GM23338 (cell line): ENCODE measurements at regions not wholly inside any gene's neighbourhood (a gene's known extent, or its start where the extent isn't known, plus 50 kb on each side); places are given as distances from the start of the nearest gene placed in this dataset.

Source experiments
- ATAC-seq: fragments of 200-7000 bp; cut with Tn5 transposase; 3 replicates; pipeline ENCODE4 v1.9.1; 2020
- DNase-seq: peaks from one replicate; pipeline ENCODE4 v3.0.0-alpha.2; 2015; ENCODE audit warnings: low spot score
- H2AFZ ChIP-seq: fragments of 200-600 bp; sonication (generic); 2 replicates; pipeline ENCODE4 v1.8.0; 2016; ENCODE audit warnings: antibody characterized with exemption, mild to moderate bottlenecking, moderate library complexity
- H3F3A ChIP-seq: fragments of 200-600 bp; sonication (generic); replicated peaks from 2 replicates; pipeline ENCODE4 v1.8.0; 2017; ENCODE audit warnings: antibody characterized with exemption, mixed run types, low read depth
- H3K27ac ChIP-seq: fragments of 200-600 bp; sonication (generic); 2 replicates; pipeline ENCODE4 v1.6.1; 2016; ENCODE audit warnings: low read depth
- H3K27me3 ChIP-seq: fragments of 200-600 bp; sonication (generic); 2 replicates; pipeline ENCODE4 v1.8.0; 2016; ENCODE audit warnings: mild to moderate bottlenecking, mixed run types, moderate library complexity; ENCODE audit not compliant: insufficient read depth
- H3K36me3 ChIP-seq: fragments of 200-600 bp; sonication (generic); 2 replicates; pipeline ENCODE4 v1.8.0; 2016; ENCODE audit warnings: mild to moderate bottlenecking; ENCODE audit not compliant: insufficient read depth
- H3K4me1 ChIP-seq: fragments of 200-600 bp; sonication (generic); 2 replicates; pipeline ENCODE4 v1.8.0; 2016; ENCODE audit warnings: mild to moderate bottlenecking, moderate library complexity; ENCODE audit not compliant: insufficient read depth
- H3K4me2 ChIP-seq: fragments of 200-600 bp; sonication (generic); 2 replicates; pipeline ENCODE4 v1.7.1; 2017; ENCODE audit warnings: mixed run types
- H3K4me3 ChIP-seq: fragments of 200-600 bp; sonication (generic); 2 replicates; pipeline ENCODE4 v1.6.1; 2016; ENCODE audit warnings: mixed run types
- H3K79me2 ChIP-seq: fragments of 200-600 bp; sonication (generic); replicated peaks from 2 replicates; pipeline ENCODE4 v1.8.0; 2017; ENCODE audit warnings: mild to moderate bottlenecking; ENCODE audit not compliant: insufficient read depth
- H3K9me2 ChIP-seq: fragments of 200-600 bp; sonication (generic); 2 replicates; pipeline ENCODE4 v1.8.0; 2017; ENCODE audit not compliant: insufficient read depth
- H4K20me1 ChIP-seq: fragments of 200-600 bp; sonication (generic); replicated peaks from 2 replicates; pipeline ENCODE4 v1.8.0; 2017; ENCODE audit warnings: mild to moderate bottlenecking; ENCODE audit not compliant: insufficient read depth
- H3K27ac Mint-ChIP-seq: 2 replicates; pipeline ENCODE4 v1.8.0; 2020; ENCODE audit warnings: inconsistent platforms, mild to moderate bottlenecking, moderate library complexity, mixed read lengths
- H3K27me3 Mint-ChIP-seq: 3 replicates; pipeline ENCODE4 v1.8.0; 2022; ENCODE audit warnings: low read depth, mild to moderate bottlenecking, moderate library complexity, mixed read lengths, inconsistent platforms; ENCODE audit not compliant: insufficient read depth, poor library complexity
- H3K36me3 Mint-ChIP-seq: 3 replicates; pipeline ENCODE4 v1.8.0; 2021; ENCODE audit warnings: low read depth, mild to moderate bottlenecking, inconsistent platforms, moderate library complexity, mixed read lengths
- H3K4me1 Mint-ChIP-seq: 3 replicates; pipeline ENCODE4 v1.8.0; 2020; ENCODE audit warnings: mild to moderate bottlenecking, inconsistent platforms, mixed read lengths
- H3K4me3 Mint-ChIP-seq: 3 replicates; pipeline ENCODE4 v1.8.0; 2021; ENCODE audit warnings: moderate library complexity, mild to moderate bottlenecking, inconsistent platforms, mixed read lengths
- H3K9me3 Mint-ChIP-seq: 3 replicates; pipeline ENCODE4 v1.8.0; 2020; ENCODE audit warnings: moderate library complexity, mild to moderate bottlenecking, inconsistent platforms, mixed read lengths
- ETS1 ChIP-seq: IDR thresholded peaks from 2 replicates; pipeline ENCODE4 v1.6.1; 2016; ENCODE audit warnings: antibody characterized with exemption
- EZH2phosphoT487 ChIP-seq: fragments of 200-600 bp; sonication (generic); IDR thresholded peaks from one replicate; pipeline ENCODE4 v1.8.1; 2018; ENCODE audit warnings: antibody characterized with exemption; ENCODE audit not compliant: unreplicated experiment
- JUNB ChIP-seq: IDR thresholded peaks from one replicate; pipeline ENCODE4 v1.6.1; 2016; ENCODE audit warnings: antibody characterized with exemption; ENCODE audit not compliant: unreplicated experiment
- NANOG ChIP-seq: IDR thresholded peaks from 2 replicates; pipeline ENCODE4 v1.6.1; 2016; ENCODE audit warnings: antibody characterized with exemption, borderline replicate concordance
- REST ChIP-seq: IDR thresholded peaks from one replicate; pipeline ENCODE4 v1.6.1; 2018; ENCODE audit warnings: antibody characterized with exemption; ENCODE audit not compliant: unreplicated experiment
- STAT1 ChIP-seq: IDR thresholded peaks from one replicate; pipeline ENCODE4 v1.6.1; 2016; ENCODE audit warnings: antibody characterized with exemption; ENCODE audit not compliant: unreplicated experiment
- ZNF331 ChIP-seq: fragments of 250-450 bp; sonication (Bioruptor Pico); IDR thresholded peaks from 2 replicates; pipeline ENCODE4 v1.5.0; 2020; ENCODE audit warnings: low read depth, mild to moderate bottlenecking, moderate library complexity
- TF ChIP-seq, protein P1 (sequence below): fragments of 250-450 bp; sonication (Bioruptor Pico); IDR thresholded peaks from 2 replicates; pipeline ENCODE4 v1.5.0; 2020; ENCODE audit warnings: mild to moderate bottlenecking, moderate library complexity
- TF ChIP-seq, protein P2 (sequence below), 2 experiments: fragments of 200-600 bp in 1 of 2; sonication (generic) in 1 of 2; conservative IDR thresholded peaks; 2 replicates each; pipeline versions ENCODE4 v1.5.1 to v1.6.1; 2016 to 2017; ENCODE audit warnings: antibody characterized with exemption in 2 of 2, low read depth in 2 of 2, mild to moderate bottlenecking in 2 of 2, moderate library complexity in 1 of 2

GRCh38 chr4:124343661-124344171 is 368.8 kb downstream of the ANKRD50 start:
- no peaks in the 10 kb centered on the region for H3K9me2 ChIP-seq
- no peak overlapping the region for H3K4me3 ChIP-seq
- no peaks in the 10 kb centered on the region for H3K36me3 ChIP-seq
- no peak overlapping the region for H3K27ac Mint-ChIP-seq
- H3K4me1 Mint-ChIP-seq, result no peaks in the 10 kb centered on the region
- H3F3A ChIP-seq, result no peaks in the 10 kb centered on the region
- no peak for ATAC-seq
- DNase-seq, result no peak
- peaks cover 8% of the 10 kb centered on the region; the same call in 2 of the 3 replicates for H3K36me3 Mint-ChIP-seq
- H3K27me3 Mint-ChIP-seq, result no peaks in the 10 kb centered on the region
- H3K27ac ChIP-seq, result no peak overlapping the region
- H3K79me2 ChIP-seq, result no peaks in the 10 kb centered on the region
- no peaks in the 10 kb centered on the region for H3K27me3 ChIP-seq
- no peak overlapping the region for H3K4me3 Mint-ChIP-seq
- no peaks in the 10 kb centered on the region for H3K4me1 ChIP-seq
- TF ChIP-seq, protein P1, sequence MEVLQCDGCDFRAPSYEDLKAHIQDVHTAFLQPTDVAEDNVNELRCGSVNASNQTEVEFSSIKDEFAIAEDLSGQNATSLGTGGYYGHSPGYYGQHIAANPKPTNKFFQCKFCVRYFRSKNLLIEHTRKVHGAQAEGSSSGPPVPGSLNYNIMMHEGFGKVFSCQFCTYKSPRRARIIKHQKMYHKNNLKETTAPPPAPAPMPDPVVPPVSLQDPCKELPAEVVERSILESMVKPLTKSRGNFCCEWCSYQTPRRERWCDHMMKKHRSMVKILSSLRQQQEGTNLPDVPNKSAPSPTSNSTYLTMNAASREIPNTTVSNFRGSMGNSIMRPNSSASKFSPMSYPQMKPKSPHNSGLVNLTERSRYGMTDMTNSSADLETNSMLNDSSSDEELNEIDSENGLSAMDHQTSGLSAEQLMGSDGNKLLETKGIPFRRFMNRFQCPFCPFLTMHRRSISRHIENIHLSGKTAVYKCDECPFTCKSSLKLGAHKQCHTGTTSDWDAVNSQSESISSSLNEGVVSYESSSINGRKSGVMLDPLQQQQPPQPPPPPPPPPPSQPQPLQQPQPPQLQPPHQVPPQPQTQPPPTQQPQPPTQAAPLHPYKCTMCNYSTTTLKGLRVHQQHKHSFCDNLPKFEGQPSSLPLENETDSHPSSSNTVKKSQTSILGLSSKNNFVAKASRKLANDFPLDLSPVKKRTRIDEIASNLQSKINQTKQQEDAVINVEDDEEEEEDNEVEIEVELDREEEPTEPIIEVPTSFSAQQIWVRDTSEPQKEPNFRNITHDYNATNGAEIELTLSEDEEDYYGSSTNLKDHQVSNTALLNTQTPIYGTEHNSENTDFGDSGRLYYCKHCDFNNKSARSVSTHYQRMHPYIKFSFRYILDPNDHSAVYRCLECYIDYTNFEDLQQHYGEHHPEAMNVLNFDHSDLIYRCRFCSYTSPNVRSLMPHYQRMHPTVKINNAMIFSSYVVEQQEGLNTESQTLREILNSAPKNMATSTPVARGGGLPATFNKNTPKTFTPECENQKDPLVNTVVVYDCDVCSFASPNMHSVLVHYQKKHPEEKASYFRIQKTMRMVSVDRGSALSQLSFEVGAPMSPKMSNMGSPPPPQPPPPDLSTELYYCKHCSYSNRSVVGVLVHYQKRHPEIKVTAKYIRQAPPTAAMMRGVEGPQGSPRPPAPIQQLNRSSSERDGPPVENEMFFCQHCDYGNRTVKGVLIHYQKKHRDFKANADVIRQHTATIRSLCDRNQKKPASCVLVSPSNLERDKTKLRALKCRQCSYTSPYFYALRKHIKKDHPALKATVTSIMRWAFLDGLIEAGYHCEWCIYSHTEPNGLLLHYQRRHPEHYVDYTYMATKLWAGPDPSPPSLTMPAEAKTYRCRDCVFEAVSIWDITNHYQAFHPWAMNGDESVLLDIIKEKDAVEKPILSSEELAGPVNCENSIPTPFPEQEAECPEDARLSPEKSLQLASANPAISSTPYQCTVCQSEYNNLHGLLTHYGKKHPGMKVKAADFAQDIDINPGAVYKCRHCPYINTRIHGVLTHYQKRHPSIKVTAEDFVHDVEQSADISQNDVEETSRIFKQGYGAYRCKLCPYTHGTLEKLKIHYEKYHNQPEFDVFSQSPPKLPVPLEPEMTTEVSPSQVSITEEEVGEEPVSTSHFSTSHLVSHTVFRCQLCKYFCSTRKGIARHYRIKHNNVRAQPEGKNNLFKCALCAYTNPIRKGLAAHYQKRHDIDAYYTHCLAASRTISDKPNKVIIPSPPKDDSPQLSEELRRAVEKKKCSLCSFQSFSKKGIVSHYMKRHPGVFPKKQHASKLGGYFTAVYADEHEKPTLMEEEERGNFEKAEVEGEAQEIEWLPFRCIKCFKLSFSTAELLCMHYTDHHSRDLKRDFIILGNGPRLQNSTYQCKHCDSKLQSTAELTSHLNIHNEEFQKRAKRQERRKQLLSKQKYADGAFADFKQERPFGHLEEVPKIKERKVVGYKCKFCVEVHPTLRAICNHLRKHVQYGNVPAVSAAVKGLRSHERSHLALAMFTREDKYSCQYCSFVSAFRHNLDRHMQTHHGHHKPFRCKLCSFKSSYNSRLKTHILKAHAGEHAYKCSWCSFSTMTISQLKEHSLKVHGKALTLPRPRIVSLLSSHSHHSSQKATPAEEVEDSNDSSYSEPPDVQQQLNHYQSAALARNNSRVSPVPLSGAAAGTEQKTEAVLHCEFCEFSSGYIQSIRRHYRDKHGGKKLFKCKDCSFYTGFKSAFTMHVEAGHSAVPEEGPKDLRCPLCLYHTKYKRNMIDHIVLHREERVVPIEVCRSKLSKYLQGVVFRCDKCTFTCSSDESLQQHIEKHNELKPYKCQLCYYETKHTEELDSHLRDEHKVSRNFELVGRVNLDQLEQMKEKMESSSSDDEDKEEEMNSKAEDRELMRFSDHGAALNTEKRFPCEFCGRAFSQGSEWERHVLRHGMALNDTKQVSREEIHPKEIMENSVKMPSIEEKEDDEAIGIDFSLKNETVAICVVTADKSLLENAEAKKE, result no peak
- no peak for TF ChIP-seq ETS1
- no peak for TF ChIP-seq EZH2phosphoT487
- TF ChIP-seq REST, result no peak
- TF ChIP-seq NANOG, result no peak
- TF ChIP-seq STAT1, result no peak
- TF ChIP-seq, protein P2, sequence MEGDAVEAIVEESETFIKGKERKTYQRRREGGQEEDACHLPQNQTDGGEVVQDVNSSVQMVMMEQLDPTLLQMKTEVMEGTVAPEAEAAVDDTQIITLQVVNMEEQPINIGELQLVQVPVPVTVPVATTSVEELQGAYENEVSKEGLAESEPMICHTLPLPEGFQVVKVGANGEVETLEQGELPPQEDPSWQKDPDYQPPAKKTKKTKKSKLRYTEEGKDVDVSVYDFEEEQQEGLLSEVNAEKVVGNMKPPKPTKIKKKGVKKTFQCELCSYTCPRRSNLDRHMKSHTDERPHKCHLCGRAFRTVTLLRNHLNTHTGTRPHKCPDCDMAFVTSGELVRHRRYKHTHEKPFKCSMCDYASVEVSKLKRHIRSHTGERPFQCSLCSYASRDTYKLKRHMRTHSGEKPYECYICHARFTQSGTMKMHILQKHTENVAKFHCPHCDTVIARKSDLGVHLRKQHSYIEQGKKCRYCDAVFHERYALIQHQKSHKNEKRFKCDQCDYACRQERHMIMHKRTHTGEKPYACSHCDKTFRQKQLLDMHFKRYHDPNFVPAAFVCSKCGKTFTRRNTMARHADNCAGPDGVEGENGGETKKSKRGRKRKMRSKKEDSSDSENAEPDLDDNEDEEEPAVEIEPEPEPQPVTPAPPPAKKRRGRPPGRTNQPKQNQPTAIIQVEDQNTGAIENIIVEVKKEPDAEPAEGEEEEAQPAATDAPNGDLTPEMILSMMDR (conservative IDR thresholded peaks at IDR 0.05; ENCODE audit: low read depth in 2 of 2), result no peak
- TF ChIP-seq JUNB, result no peak
- TF ChIP-seq ZNF331 (CRISPR knock-in tag), result no peak
- H2AFZ ChIP-seq, result no peak overlapping the region
- H3K9me3 Mint-ChIP-seq, result peaks cover 9% of the 10 kb centered on the region; the same call in 2 of the 3 replicates
- H4K20me1 ChIP-seq, result no peaks in the 10 kb centered on the region
- no peak overlapping the region for H3K4me2 ChIP-seq
